Liver (tissue), 8 donors: ENCODE measurements at regions not wholly inside any gene's neighbourhood (a gene's known extent, or its start where the extent isn't known, plus 50 kb on each side); places are given as distances from the start of the nearest gene placed in this dataset.

Experiments
- DNase-seq: peaks from one replicate; pipeline ENCODE4 v3.0.0-alpha.2; 2017; ENCODE audit warnings: low spot score
- H3K27ac ChIP-seq, 2 donors: one replicate each; pipeline ENCODE4 v1.7.0; 2013; ENCODE audit warnings: inconsistent platforms in 2 of 2, low read length in 2 of 2, control low read depth in 1 of 2, low read depth in 1 of 2, mild to moderate bottlenecking in 1 of 2
- H3K27me3 ChIP-seq, 4 donors: one replicate each; pipeline versions ENCODE4 v1.6.1 to v1.7.0; 2013; ENCODE audit warnings: low read length in 3 of 4, inconsistent platforms in 1 of 4, mild to moderate bottlenecking in 1 of 4, moderate library complexity in 1 of 4; ENCODE audit not compliant: control insufficient read depth in 4 of 4, insufficient read depth in 4 of 4
- H3K36me3 ChIP-seq, 4 donors: one replicate each; pipeline versions ENCODE4 v1.6.1 to v1.7.0; 2013; ENCODE audit warnings: low read length in 3 of 4, mild to moderate bottlenecking in 3 of 4, low read depth in 1 of 4, moderate library complexity in 1 of 4; ENCODE audit not compliant: control insufficient read depth in 4 of 4, insufficient read depth in 3 of 4
- H3K4me1 ChIP-seq, 4 donors: one replicate each; pipeline versions ENCODE4 v1.6.1 to v1.7.0; 2013; ENCODE audit warnings: low read length in 3 of 4, mild to moderate bottlenecking in 3 of 4, moderate library complexity in 1 of 4; ENCODE audit not compliant: control insufficient read depth in 4 of 4, insufficient read depth in 4 of 4
- H3K4me3 ChIP-seq, 3 donors: one replicate each; pipeline versions ENCODE4 v1.6.1 to v1.7.0; 2013; ENCODE audit warnings: low read length in 3 of 3, control low read depth in 1 of 3, low read depth in 1 of 3, mild to moderate bottlenecking in 1 of 3
- H3K9ac ChIP-seq, 2 donors: one replicate each; pipeline ENCODE4 v1.7.0; 2013; ENCODE audit warnings: low read length in 2 of 2, mild to moderate bottlenecking in 2 of 2, moderate library complexity in 2 of 2, control low read depth in 1 of 2, low read depth in 1 of 2
- H3K9me3 ChIP-seq, 4 donors: one replicate each; pipeline versions ENCODE4 v1.6.1 to v1.7.0; 2013; ENCODE audit warnings: low read length in 3 of 4; ENCODE audit not compliant: control insufficient read depth in 4 of 4
- EGR1 ChIP-seq, 2 donors: IDR thresholded peaks; 2 replicates each; pipeline ENCODE4 v1.6.1; 2016 to 2018; ENCODE audit warnings: antibody characterized with exemption in 2 of 2, low read depth in 2 of 2
- FOXA1 ChIP-seq: IDR thresholded peaks from 2 replicates; pipeline ENCODE4 v1.6.1; 2016; ENCODE audit warnings: antibody characterized with exemption
- GABPA ChIP-seq, 2 donors: IDR thresholded peaks in 1 of 2; conservative IDR thresholded peaks in 1 of 2; 2 replicates each; pipeline ENCODE4 v1.6.1; 2016; ENCODE audit warnings: antibody characterized with exemption in 2 of 2, mild to moderate bottlenecking in 1 of 2, moderate library complexity in 1 of 2
- HNF4A ChIP-seq, 2 donors: conservative IDR thresholded peaks; 2 replicates each; pipeline ENCODE4 v1.6.1; 2016; ENCODE audit warnings: antibody characterized with exemption in 2 of 2, mild to moderate bottlenecking in 2 of 2
- HNF4G ChIP-seq: IDR thresholded peaks from 2 replicates; pipeline ENCODE4 v1.6.1; 2016; ENCODE audit warnings: antibody characterized with exemption
- JUND ChIP-seq, 2 donors: IDR thresholded peaks; 2 replicates each; pipeline ENCODE4 v1.6.1; 2016; ENCODE audit warnings: antibody characterized with exemption in 2 of 2
- NR2F2 ChIP-seq: IDR thresholded peaks from 2 replicates; pipeline ENCODE4 v1.6.1; 2016; ENCODE audit warnings: antibody characterized with exemption
- RAD21 ChIP-seq, 2 donors: IDR thresholded peaks; 2 replicates each; pipeline ENCODE4 v1.6.1; 2016; ENCODE audit warnings: antibody characterized with exemption in 2 of 2, mild to moderate bottlenecking in 2 of 2
- RXRA ChIP-seq, 2 donors: IDR thresholded peaks; 2 replicates each; pipeline ENCODE4 v1.6.1; 2017 to 2018; ENCODE audit warnings: antibody characterized with exemption in 2 of 2, mild to moderate bottlenecking in 1 of 2
- SP1 ChIP-seq: IDR thresholded peaks from 2 replicates; pipeline ENCODE4 v1.6.1; 2018; ENCODE audit warnings: antibody characterized with exemption, mild to moderate bottlenecking
- TAF1 ChIP-seq: conservative IDR thresholded peaks from 2 replicates; pipeline ENCODE4 v1.6.1; 2016; ENCODE audit warnings: antibody characterized with exemption, mild to moderate bottlenecking
- YY1 ChIP-seq: IDR thresholded peaks from 2 replicates; pipeline ENCODE4 v1.6.1; 2016; ENCODE audit warnings: antibody characterized with exemption, mild to moderate bottlenecking
- WGBS: extraction: QIAGEN DNeasy Blood & Tissue Kit; methylation state at CpG from one replicate; pipeline ENCODE4 v1.1.7; 2013; 5-methylcytosine and 5-hydroxymethylcytosine counted together
- TF ChIP-seq, protein P1 (sequence below): IDR thresholded peaks from 2 replicates; pipeline ENCODE4 v1.6.1; 2016; ENCODE audit warnings: antibody characterized with exemption
- TF ChIP-seq, protein P2 (sequence below): fragments of 150-350 bp; IDR thresholded peaks from 2 replicates; pipeline ENCODE4 v1.5.1; 2017; ENCODE audit warnings: improper control_type of control experiment, low read depth, low read length; ENCODE audit not compliant: missing input control
- TF ChIP-seq, protein P3 (sequence below): IDR thresholded peaks from 2 replicates; pipeline ENCODE4 v1.6.1; 2016; ENCODE audit warnings: antibody characterized with exemption
- TF ChIP-seq, protein P4 (sequence below): IDR thresholded peaks from 2 replicates; pipeline ENCODE4 v1.6.1; 2016; ENCODE audit warnings: antibody characterized with exemption, mild to moderate bottlenecking
- donor health status: healthy.
- donor health status: healthy.
- donor health status: healthy.
- donor health status: healthy.
- donor health status: healthy.

DNA sequence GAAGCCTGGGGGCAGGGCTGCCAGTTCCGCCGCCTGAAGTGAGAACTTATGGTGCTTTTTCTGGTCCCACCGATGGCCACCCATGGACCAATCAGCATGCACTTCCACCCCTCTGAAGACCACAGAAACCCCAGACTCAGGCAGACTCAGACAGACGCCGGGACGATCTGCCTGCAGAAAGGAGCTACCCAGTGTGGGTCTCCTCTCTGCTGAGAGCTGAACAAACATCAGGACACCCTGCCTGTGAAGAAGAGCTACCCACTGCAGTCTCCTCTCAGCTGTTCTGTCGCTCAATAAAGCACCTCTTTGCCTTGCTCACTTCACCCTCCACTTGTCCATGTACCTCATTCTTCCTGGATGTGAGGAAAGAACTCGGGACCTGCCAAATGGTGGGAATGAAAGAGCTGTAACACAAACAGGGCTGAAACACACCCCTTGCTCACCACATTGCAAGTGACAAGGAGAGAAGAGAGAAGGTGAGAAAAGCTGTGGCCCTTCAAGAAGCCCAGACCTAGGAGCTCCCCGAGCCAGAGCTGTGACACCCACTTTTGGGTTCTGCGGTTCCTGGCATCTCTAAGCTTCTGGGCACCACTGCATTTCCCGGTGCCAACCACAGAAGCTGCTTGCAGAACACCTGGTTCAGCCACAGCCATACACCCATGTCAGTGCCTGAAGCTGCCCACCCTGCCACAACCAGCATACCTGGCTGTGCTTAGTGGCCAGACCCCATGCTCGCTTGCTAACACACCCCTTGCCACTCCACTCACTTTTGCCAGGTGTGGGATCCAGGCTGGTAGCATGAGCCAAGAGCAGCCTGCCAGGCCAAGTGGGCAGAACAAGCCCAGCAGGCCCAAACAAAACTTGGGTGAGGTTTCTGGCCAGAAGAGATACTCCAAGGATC, 114.3 kb upstream of the TSLP start:
- H3K27ac ChIP-seq, result no peak overlapping the region
- no peak for DNase-seq
- WGBS, result 82% methylated on average over 12 of the region's 12 CpGs
- H3K4me1 ChIP-seq, result no peaks in the 10 kb centered on the region
- H3K36me3 ChIP-seq, result no peaks in the 10 kb centered on the region
- H3K9ac ChIP-seq, result no peak overlapping the region
- H3K4me3 ChIP-seq, result no peak overlapping the region
- no peaks in the 10 kb centered on the region for H3K9me3 ChIP-seq
- TF ChIP-seq, protein P1, sequence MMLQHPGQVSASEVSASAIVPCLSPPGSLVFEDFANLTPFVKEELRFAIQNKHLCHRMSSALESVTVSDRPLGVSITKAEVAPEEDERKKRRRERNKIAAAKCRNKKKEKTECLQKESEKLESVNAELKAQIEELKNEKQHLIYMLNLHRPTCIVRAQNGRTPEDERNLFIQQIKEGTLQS, result no peak
- TF ChIP-seq RAD21 (IDR thresholded peaks at IDR 0.05), result no peak
- TF ChIP-seq, protein P2, sequence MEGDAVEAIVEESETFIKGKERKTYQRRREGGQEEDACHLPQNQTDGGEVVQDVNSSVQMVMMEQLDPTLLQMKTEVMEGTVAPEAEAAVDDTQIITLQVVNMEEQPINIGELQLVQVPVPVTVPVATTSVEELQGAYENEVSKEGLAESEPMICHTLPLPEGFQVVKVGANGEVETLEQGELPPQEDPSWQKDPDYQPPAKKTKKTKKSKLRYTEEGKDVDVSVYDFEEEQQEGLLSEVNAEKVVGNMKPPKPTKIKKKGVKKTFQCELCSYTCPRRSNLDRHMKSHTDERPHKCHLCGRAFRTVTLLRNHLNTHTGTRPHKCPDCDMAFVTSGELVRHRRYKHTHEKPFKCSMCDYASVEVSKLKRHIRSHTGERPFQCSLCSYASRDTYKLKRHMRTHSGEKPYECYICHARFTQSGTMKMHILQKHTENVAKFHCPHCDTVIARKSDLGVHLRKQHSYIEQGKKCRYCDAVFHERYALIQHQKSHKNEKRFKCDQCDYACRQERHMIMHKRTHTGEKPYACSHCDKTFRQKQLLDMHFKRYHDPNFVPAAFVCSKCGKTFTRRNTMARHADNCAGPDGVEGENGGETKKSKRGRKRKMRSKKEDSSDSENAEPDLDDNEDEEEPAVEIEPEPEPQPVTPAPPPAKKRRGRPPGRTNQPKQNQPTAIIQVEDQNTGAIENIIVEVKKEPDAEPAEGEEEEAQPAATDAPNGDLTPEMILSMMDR, result no peak
- TF ChIP-seq TAF1, result no peak
- no peak for TF ChIP-seq RXRA (IDR thresholded peaks at IDR 0.05)
- TF ChIP-seq HNF4A (conservative IDR thresholded peaks at IDR 0.05), result no peak
- H3K27me3 ChIP-seq, result no peaks in the 10 kb centered on the region

DNA sequence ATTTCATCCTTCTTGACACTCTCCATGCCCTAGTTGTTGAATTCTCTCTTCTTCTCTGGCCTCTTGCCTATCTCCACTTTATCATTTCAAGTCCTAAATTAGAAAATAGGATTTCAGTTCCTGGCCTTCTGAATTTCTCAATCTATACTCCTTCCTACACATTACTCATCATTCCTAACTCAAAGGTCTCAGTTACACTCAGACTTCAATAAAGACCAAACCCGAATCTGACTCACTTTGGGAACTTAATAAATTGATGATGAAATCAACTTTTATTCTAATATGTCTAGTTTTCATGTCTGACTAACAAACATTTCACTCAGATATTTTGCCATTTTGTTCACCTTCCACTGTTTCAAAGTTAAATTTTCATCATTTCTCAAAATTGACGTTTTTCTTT, 113.6 kb upstream of the TSLP start:
- Histone ChIP-seq H3K27me3 (no peaks in the 10 kb centered on the region), H3K36me3 (no peaks in the 10 kb centered on the region), H3K4me1 (no peaks in the 10 kb centered on the region), H3K27ac (no peak overlapping the region), H3K9ac (no peak overlapping the region), H3K4me3 (no peak overlapping the region), H3K9me3 (no peaks in the 10 kb centered on the region)
- WGBS, result 77% methylated on average over 2 of the region's 2 CpGs
- TF ChIP-seq JUND (IDR thresholded peaks at IDR 0.05) (no peak), GABPA (IDR thresholded peaks at IDR 0.05 in 1 of 2, conservative IDR thresholded peaks at IDR 0.05 in 1 of 2) (no peak), FOXA1 (no peak), RAD21 (IDR thresholded peaks at IDR 0.05) (no peak), YY1 (no peak)
- TF ChIP-seq, protein P3, sequence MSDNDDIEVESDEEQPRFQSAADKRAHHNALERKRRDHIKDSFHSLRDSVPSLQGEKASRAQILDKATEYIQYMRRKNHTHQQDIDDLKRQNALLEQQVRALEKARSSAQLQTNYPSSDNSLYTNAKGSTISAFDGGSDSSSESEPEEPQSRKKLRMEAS, result no peak
- no peak for DNase-seq

DNA sequence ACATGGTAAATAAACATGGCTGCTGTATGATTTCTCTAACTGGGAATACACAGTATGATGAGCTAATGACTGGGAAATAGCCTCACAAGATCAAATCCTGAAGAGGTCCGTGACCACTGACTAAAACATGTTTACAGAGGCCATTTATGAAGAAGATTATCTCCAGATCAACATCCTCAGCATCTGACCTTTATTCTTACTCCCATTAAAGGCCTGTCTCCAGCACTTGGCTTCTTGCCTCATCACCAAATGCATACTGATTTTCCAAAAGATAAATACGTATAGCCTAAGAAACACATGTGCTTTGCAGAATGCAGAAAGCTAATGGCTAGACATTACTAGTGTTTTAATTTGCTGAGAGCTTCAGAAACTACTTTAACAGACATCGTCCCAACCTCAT, 108.0 kb upstream of the TSLP start:
- 83% methylated on average over 3 of the region's 3 CpGs for WGBS
- TF ChIP-seq NR2F2 (no peak), JUND (IDR thresholded peaks at IDR 0.05) (no peak), RXRA (IDR thresholded peaks at IDR 0.05) (no peak), YY1 (no peak), HNF4G (no peak), EGR1 (IDR thresholded peaks at IDR 0.05; ENCODE audit: low read depth in 2 of 2) (no peak), FOXA1 (no peak), SP1 (no peak), TAF1 (no peak)
- TF ChIP-seq, protein P3, result no peak
- TF ChIP-seq, protein P4, sequence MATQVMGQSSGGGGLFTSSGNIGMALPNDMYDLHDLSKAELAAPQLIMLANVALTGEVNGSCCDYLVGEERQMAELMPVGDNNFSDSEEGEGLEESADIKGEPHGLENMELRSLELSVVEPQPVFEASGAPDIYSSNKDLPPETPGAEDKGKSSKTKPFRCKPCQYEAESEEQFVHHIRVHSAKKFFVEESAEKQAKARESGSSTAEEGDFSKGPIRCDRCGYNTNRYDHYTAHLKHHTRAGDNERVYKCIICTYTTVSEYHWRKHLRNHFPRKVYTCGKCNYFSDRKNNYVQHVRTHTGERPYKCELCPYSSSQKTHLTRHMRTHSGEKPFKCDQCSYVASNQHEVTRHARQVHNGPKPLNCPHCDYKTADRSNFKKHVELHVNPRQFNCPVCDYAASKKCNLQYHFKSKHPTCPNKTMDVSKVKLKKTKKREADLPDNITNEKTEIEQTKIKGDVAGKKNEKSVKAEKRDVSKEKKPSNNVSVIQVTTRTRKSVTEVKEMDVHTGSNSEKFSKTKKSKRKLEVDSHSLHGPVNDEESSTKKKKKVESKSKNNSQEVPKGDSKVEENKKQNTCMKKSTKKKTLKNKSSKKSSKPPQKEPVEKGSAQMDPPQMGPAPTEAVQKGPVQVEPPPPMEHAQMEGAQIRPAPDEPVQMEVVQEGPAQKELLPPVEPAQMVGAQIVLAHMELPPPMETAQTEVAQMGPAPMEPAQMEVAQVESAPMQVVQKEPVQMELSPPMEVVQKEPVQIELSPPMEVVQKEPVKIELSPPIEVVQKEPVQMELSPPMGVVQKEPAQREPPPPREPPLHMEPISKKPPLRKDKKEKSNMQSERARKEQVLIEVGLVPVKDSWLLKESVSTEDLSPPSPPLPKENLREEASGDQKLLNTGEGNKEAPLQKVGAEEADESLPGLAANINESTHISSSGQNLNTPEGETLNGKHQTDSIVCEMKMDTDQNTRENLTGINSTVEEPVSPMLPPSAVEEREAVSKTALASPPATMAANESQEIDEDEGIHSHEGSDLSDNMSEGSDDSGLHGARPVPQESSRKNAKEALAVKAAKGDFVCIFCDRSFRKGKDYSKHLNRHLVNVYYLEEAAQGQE, result no peak
- TF ChIP-seq, protein P1, result no peak
- no peak overlapping the region for H3K9ac ChIP-seq
- H3K36me3 ChIP-seq, result no peaks in the 10 kb centered on the region
- peaks cover 5 to 12% (median 6%) of the 10 kb centered on the region in 4 donors for H3K4me1 ChIP-seq
- H3K9me3 ChIP-seq, result no peaks in the 10 kb centered on the region
- no peak overlapping the region for H3K27ac ChIP-seq
- no peak overlapping the region for H3K4me3 ChIP-seq
- no peak for DNase-seq
- H3K27me3 ChIP-seq, result no peaks in the 10 kb centered on the region
